CD4-positive, CD25-positive, alpha-beta regulatory T cell (primary cell): ENCODE measurements at regions not wholly inside any gene's neighbourhood (a gene's known extent, or its start where the extent isn't known, plus 50 kb on each side); places are given as distances from the start of the nearest gene placed in this dataset.

Experiments
- ATAC-seq, 2 donors: fragments of 150-1000 bp; cut with Tn5 transposase; one replicate each; pipeline ENCODE4 v1.10.0; 2021; ENCODE audit warnings: low read depth in 2 of 2, moderate number of reproducible peaks in 2 of 2, moderate library complexity in 1 of 2
- DNase-seq, 3 donors: peaks; one replicate each; pipeline versions ENCODE4 v3.0.0 to v3.0.0-alpha.2; 2012 to 2022; ENCODE audit warnings: mixed read lengths in 1 of 3
- H3K27ac ChIP-seq: one replicate; pipeline ENCODE4 v1.7.0; 2013; ENCODE audit warnings: mild to moderate bottlenecking, low read length; ENCODE audit not compliant: insufficient read depth, poor library complexity, severe bottlenecking
- H3K27me3 ChIP-seq: one replicate; pipeline ENCODE4 v1.7.0; 2013; ENCODE audit warnings: low read length; ENCODE audit not compliant: control insufficient read depth, insufficient read depth
- H3K36me3 ChIP-seq: one replicate; pipeline ENCODE4 v1.7.0; 2013; ENCODE audit warnings: mild to moderate bottlenecking, low read length, moderate library complexity; ENCODE audit not compliant: control insufficient read depth, insufficient read depth
- H3K4me1 ChIP-seq: 2 replicates; pipeline ENCODE4 v1.7.0; 2013; ENCODE audit warnings: mild to moderate bottlenecking, low read length; ENCODE audit not compliant: insufficient read depth, control insufficient read depth, poor library complexity, severe bottlenecking
- H3K4me3 ChIP-seq: one replicate; pipeline ENCODE4 v1.7.0; 2013; ENCODE audit warnings: low read depth, mild to moderate bottlenecking, low read length, moderate library complexity
- H3K9me3 ChIP-seq, 2 experiments: 1 replicate in 1 of 2; 2 replicates in 1 of 2; pipeline ENCODE4 v1.7.0; 2013; ENCODE audit warnings: low read length in 2 of 2, mild to moderate bottlenecking in 1 of 2, moderate library complexity in 1 of 2; ENCODE audit not compliant: control insufficient read depth in 2 of 2
- H3K27ac Mint-ChIP-seq, 3 donors: one replicate each; pipeline ENCODE4 v1.8.0; 2020 to 2022; ENCODE audit warnings: mild to moderate bottlenecking in 3 of 3, mixed read lengths in 3 of 3, moderate library complexity in 2 of 3
- H3K27me3 Mint-ChIP-seq: one replicate; pipeline ENCODE4 v1.8.0; 2022; ENCODE audit warnings: mild to moderate bottlenecking, mixed read lengths
- H3K36me3 Mint-ChIP-seq: one replicate; pipeline ENCODE4 v1.8.0; 2020; ENCODE audit warnings: mixed read lengths
- H3K4me1 Mint-ChIP-seq, 4 donors: one replicate each; pipeline ENCODE4 v1.8.0; 2020 to 2022; ENCODE audit warnings: mixed read lengths in 4 of 4, mild to moderate bottlenecking in 1 of 4
- H3K4me3 Mint-ChIP-seq, 4 donors: one replicate each; pipeline ENCODE4 v1.8.0; 2020 to 2022; ENCODE audit warnings: mild to moderate bottlenecking in 4 of 4, mixed read lengths in 4 of 4, moderate library complexity in 3 of 4
- H3K9me3 Mint-ChIP-seq, 7 donors: one replicate each; pipeline ENCODE4 v1.8.0; 2020 to 2022; ENCODE audit warnings: mixed read lengths in 7 of 7, mild to moderate bottlenecking in 3 of 7, moderate library complexity in 2 of 7

DNA sequence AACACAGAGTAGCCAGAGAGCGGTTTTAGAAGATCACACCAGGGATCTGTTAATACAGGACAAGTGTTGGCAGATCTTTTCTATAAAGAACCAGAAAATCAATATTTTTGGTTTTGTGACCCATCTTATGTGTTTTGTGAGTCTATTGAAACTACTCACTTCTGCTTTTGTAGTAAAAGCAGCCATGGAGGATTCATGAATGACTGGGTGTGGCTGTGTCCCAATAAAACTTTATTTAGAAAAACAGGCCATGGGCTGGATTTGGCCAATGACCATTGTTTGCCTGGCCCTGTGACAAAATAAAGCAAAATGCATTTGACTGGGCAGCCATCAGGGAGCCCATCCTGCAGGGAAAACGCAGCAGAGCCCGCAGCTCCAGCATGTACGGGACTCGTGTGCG is 99.9 kb upstream of the ADRA2C start:
- Mint-ChIP-seq H3K27ac (no peak overlapping the region), H3K9me3 (peaks cover 0 to 6% (median 0%) of the 10 kb centered on the region in 7 donors), H3K27me3 (no peaks in the 10 kb centered on the region)

GRCh38 chr4:3665360-3665891 is 100.8 kb upstream of the ADRA2C start:
- peaks cover 0 to 2% of the 10 kb centered on the region in 2 experiments for H3K9me3 ChIP-seq
- Mint-ChIP-seq H3K36me3 (no peaks in the 10 kb centered on the region), H3K27ac (no peak overlapping the region), H3K4me1 (no peaks in the 10 kb centered on the region), H3K27me3 (no peaks in the 10 kb centered on the region), H3K9me3 (peaks cover 0 to 6% (median 0%) of the 10 kb centered on the region in 7 donors), H3K4me3 (no peak overlapping the region)
- no peaks in the 10 kb centered on the region for H3K27me3 ChIP-seq
- H3K4me1 ChIP-seq, result no peaks in the 10 kb centered on the region
- no peaks in the 10 kb centered on the region for H3K36me3 ChIP-seq
- DNase-seq, result no peak
- ATAC-seq, result no peak
- H3K4me3 ChIP-seq, result no peak overlapping the region
- no peak overlapping the region for H3K27ac ChIP-seq

More for the DNA sequence above, 99.9 kb upstream of the ADRA2C start:
- Mint-ChIP-seq H3K4me3 (no peak overlapping the region), H3K36me3 (no peaks in the 10 kb centered on the region), H3K4me1 (no peaks in the 10 kb centered on the region)
- Histone ChIP-seq H3K9me3 (peaks cover 0 to 2% of the 10 kb centered on the region in 2 experiments), H3K36me3 (no peaks in the 10 kb centered on the region), H3K27ac (no peak overlapping the region), H3K4me3 (no peak overlapping the region), H3K4me1 (no peaks in the 10 kb centered on the region), H3K27me3 (no peaks in the 10 kb centered on the region)
- ATAC-seq (no peak), DNase-seq (no peak)

DNA sequence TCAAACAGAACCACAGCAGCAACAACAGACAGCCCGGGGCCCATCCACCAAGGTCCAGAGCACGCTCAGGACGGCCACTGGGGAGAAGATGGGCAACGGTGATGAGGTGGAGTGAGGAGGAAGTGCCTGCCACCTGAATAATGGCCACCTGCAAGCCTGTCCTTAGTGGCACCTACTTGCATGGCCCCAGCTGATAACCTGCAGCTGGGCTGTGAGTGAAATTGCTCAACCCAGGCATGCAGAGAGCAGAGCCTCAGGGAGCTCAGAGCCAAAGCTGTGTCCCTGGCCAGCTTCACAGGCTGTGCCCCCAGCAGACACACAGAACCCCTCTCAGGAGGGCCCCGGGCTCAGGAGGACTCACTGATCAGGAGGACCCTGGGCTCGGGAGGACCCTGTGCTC is 102.4 kb upstream of the ADRA2C start:
- Histone ChIP-seq H3K9me3 (peaks cover 0 to 2% of the 10 kb centered on the region in 2 experiments), H3K4me1 (no peaks in the 10 kb centered on the region), H3K27me3 (no peaks in the 10 kb centered on the region), H3K27ac (no peak overlapping the region), H3K4me3 (no peak overlapping the region), H3K36me3 (no peaks in the 10 kb centered on the region)
- Mint-ChIP-seq H3K36me3 (no peaks in the 10 kb centered on the region), H3K9me3 (peaks cover 0 to 6% (median 0%) of the 10 kb centered on the region in 7 donors), H3K27ac (no peak overlapping the region), H3K4me3 (no peak overlapping the region), H3K4me1 (no peaks in the 10 kb centered on the region), H3K27me3 (no peaks in the 10 kb centered on the region)
- DNase-seq, result no peak
- no peak for ATAC-seq

DNA sequence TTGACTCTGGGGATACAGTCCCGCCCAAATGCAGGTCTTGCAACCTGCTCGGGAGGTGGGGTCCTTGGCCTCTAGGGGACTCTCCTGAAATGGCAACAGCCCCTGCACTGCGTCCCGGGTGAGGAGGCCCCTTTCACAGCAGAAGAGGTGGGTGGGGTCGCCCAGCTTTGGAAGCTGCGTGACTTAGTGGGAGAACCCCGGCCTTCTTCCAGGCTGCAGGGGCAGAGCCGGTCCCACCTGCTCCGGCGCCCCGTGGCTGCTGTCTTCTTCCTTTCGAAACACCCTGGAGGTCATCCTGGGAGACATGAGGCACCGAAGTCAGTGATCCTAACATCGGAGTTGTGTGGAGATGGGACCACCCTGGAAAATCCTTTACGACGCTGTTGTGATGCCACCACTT is 103.7 kb upstream of the ADRA2C start:
- no peak overlapping the region for H3K27ac Mint-ChIP-seq
- H3K4me3 ChIP-seq, result no peak overlapping the region
- H3K27me3 ChIP-seq, result no peaks in the 10 kb centered on the region
- peaks cover 0 to 2% of the 10 kb centered on the region in 2 experiments for H3K9me3 ChIP-seq
- no peak overlapping the region for H3K4me3 Mint-ChIP-seq
- H3K27ac ChIP-seq, result no peak overlapping the region
- no peaks in the 10 kb centered on the region for H3K4me1 Mint-ChIP-seq
- no peaks in the 10 kb centered on the region for H3K36me3 Mint-ChIP-seq
- H3K36me3 ChIP-seq, result no peaks in the 10 kb centered on the region
- ATAC-seq (no peak), DNase-seq (no peak)
- peaks cover 6% of the 10 kb centered on the region for H3K27me3 Mint-ChIP-seq
- no peaks in the 10 kb centered on the region for H3K4me1 ChIP-seq
- peaks cover 0 to 6% (median 0%) of the 10 kb centered on the region in 7 donors for H3K9me3 Mint-ChIP-seq

DNA sequence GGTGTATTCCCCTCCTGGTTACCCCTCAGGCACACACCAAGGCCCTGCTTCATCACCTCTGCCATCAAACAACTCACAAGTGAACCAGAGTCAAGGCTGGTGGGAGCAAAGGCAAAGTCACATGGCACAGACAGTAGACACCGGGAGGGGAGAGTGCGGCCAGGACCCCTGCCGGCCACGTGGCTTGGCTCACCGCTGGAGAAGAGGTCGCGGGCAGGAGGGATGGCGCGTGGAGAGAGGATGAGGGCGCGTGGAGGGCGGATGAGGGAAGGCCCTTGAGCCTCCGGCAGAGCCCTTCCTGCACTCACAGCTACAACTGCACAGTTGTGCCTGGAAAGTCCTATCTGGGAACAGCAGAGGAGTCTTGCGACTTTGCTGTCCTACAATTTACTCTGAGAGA is 104.2 kb upstream of the ADRA2C start:
- no peak for ATAC-seq
- no peak overlapping the region for H3K4me3 ChIP-seq
- no peak for DNase-seq
- Mint-ChIP-seq H3K9me3 (peaks cover 0 to under 1% (median 0%) of the 10 kb centered on the region in 7 donors), H3K27ac (no peak overlapping the region), H3K36me3 (no peaks in the 10 kb centered on the region), H3K4me3 (no peak overlapping the region), H3K27me3 (peaks cover 6% of the 10 kb centered on the region), H3K4me1 (no peaks in the 10 kb centered on the region)
- no peaks in the 10 kb centered on the region for H3K27me3 ChIP-seq
- H3K27ac ChIP-seq, result no peak overlapping the region
- no peaks in the 10 kb centered on the region for H3K4me1 ChIP-seq
- H3K36me3 ChIP-seq, result no peaks in the 10 kb centered on the region
- no peaks in the 10 kb centered on the region for H3K9me3 ChIP-seq

DNA sequence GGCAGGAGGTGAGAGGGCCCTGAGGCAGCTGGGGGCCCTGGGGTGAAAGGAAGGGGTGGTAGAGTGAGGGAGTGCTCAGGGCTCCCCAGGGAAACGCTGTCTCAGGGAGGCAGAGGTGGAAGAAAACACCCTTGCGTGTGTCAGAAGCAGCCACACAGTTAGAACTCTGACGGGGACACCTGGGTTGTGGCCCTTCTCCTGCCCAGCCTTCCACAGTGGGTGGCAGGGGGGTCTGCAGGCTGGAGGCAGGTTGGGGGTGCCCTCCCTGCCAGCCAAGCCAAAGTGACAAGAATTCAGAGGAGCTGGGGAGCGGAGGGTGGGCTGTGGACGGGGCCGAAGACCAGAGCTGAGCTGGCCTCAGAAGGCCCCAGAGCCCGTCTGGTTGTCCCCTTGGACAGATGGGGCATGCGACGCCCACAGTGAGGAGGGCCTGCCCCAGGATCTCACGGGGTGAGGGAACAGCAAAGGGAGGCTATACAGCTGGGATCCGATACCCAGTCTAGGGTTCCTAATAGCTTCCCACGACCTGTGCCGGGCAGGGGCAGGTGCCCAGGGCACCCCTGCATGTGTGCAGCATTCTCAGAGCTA is 105.2 kb upstream of the ADRA2C start:
- Histone ChIP-seq H3K4me3 (no peak overlapping the region), H3K9me3 (no peaks in the 10 kb centered on the region), H3K27ac (no peak overlapping the region), H3K4me1 (no peaks in the 10 kb centered on the region), H3K27me3 (no peaks in the 10 kb centered on the region), H3K36me3 (no peaks in the 10 kb centered on the region)
- H3K27me3 Mint-ChIP-seq, result peaks cover 6% of the 10 kb centered on the region
- H3K4me1 Mint-ChIP-seq, result no peaks in the 10 kb centered on the region
- DNase-seq (no peak), ATAC-seq (no peak)
- no peaks in the 10 kb centered on the region for H3K9me3 Mint-ChIP-seq
- H3K4me3 Mint-ChIP-seq, result no peak overlapping the region
- no peak overlapping the region for H3K27ac Mint-ChIP-seq
- H3K36me3 Mint-ChIP-seq, result no peaks in the 10 kb centered on the region

DNA sequence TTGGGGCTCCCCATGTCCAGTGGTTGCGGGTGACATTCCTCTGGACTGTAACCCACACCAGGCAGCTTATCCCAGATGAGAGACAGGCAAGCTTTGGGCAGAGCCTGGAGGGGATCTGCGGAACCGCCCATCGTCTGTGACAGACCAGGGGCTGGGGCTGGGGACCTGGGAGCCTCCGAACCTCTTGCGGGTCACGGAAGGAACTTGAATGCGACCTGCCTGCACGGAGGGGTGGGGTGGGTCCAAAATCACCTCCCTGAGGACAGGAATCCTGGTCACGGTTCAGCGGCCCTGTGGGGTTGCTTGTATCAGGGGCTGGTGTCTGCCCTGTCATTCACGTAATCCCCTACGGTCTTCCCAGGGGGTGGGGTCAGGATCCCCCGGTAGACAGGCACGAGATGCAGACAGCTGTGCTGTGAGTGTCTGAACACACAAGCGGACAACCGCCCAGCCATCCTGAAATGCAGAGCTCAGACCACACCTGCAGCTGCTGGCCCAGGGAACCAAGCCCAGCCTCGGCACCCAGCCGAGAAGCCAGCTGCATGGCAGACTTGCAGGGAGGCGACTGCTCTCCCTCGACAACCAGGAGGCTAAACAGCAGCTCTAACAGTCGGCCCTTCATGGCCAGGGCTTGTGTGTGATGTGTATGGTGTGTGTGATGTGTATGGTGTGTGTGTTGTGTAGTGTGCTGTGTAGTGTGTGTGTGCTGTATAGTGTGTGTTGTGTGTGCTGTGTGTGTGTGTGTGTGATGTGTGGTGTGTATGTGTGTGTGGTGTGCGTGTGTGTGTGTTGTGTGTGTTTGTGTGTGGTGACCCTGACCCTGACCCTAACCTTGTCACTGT is 105.9 kb upstream of the ADRA2C start:
- DNase-seq (no peak), ATAC-seq (no peak)
- H3K4me1 Mint-ChIP-seq, result no peaks in the 10 kb centered on the region
- no peaks in the 10 kb centered on the region for H3K36me3 Mint-ChIP-seq
- Histone ChIP-seq H3K4me1 (no peaks in the 10 kb centered on the region), H3K9me3 (no peaks in the 10 kb centered on the region), H3K36me3 (no peaks in the 10 kb centered on the region), H3K27ac (no peak overlapping the region), H3K4me3 (no peak overlapping the region), H3K27me3 (no peaks in the 10 kb centered on the region)
- H3K27ac Mint-ChIP-seq, result no peak overlapping the region
- peaks cover 6% of the 10 kb centered on the region for H3K27me3 Mint-ChIP-seq
- H3K4me3 Mint-ChIP-seq, result no peak overlapping the region
- H3K9me3 Mint-ChIP-seq, result no peaks in the 10 kb centered on the region
